ENCODE measurements at regions not wholly inside any gene's neighbourhood (a gene's known extent, or its start where the extent isn't known, plus 50 kb on each side); places are given as distances from the start of the nearest gene placed in this dataset.

DNA sequence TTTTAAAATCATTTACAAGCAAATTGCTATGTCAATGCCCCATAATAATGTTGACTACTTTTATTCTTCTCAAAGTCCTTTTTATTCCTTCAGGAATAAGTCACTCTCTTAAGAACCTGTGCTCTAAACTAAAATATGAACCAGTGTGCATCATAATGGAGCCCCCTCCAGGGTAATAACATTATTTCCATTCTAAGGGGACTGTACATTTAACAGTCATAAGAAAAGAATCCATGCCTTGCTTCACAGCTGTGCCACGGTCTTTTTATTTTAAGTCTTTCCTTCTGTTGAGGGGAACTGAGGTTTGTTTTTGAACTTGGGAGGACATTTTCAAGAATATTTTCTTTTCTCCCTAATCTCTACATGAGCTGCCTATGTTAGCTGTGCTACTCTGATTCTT, 297.6 kb downstream of the MAN2A1 start:
- TF ChIP-seq, protein P1, sequence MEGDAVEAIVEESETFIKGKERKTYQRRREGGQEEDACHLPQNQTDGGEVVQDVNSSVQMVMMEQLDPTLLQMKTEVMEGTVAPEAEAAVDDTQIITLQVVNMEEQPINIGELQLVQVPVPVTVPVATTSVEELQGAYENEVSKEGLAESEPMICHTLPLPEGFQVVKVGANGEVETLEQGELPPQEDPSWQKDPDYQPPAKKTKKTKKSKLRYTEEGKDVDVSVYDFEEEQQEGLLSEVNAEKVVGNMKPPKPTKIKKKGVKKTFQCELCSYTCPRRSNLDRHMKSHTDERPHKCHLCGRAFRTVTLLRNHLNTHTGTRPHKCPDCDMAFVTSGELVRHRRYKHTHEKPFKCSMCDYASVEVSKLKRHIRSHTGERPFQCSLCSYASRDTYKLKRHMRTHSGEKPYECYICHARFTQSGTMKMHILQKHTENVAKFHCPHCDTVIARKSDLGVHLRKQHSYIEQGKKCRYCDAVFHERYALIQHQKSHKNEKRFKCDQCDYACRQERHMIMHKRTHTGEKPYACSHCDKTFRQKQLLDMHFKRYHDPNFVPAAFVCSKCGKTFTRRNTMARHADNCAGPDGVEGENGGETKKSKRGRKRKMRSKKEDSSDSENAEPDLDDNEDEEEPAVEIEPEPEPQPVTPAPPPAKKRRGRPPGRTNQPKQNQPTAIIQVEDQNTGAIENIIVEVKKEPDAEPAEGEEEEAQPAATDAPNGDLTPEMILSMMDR (IDR thresholded peaks at IDR 0.05; ENCODE audit: poor library complexity) = no peak
- no peak for TF ChIP-seq EZH2phosphoT487 (IDR thresholded peaks at IDR 0.05; ENCODE audit: low read depth, severe bottlenecking, unreplicated experiment)

Measured in hepatocyte (in vitro differentiated cells).